CD4-positive, alpha-beta T cell (primary cell): ENCODE measurements at regions not wholly inside any gene's neighbourhood (a gene's known extent, or its start where the extent isn't known, plus 50 kb on each side); places are given as distances from the start of the nearest gene placed in this dataset.

ENCODE experiments used
- ATAC-seq: fragments of 200-7000 bp; cut with Tn5 transposase; one replicate; pipeline ENCODE4 v1.10.0; 2022; ENCODE audit warnings: mild to moderate bottlenecking; ENCODE audit not compliant: poor library complexity
- CTCF ChIA-PET: fragments of 350-600 bp; sonication (Branson Sonifier 250); formaldehyde crosslinking; loops from one replicate; lab custom pipeline; 2021; ENCODE audit warnings: antibody characterized with exemption, inconsistent platforms; lab: Charles Lee
- POLR2A ChIA-PET: fragments of 350-600 bp; sonication (Branson Sonifier 250); formaldehyde crosslinking; loops from one replicate; lab custom pipeline; 2021; ENCODE audit warnings: antibody characterized with exemption, inconsistent platforms; lab: Charles Lee
- DNase-seq, 14 experiments: peaks; one replicate each; pipeline ENCODE4 v3.0.0-alpha.2; 2013 to 2020; ENCODE audit warnings: mixed read lengths in 2 of 14
- H3K27ac ChIP-seq, 2 donors: one replicate each; pipeline versions ENCODE4 v1.5.1 to v1.7.0; 2013; ENCODE audit warnings: low read length in 2 of 2, low read depth in 1 of 2, mild to moderate bottlenecking in 1 of 2
- H3K27me3 ChIP-seq, 2 experiments: 1 replicate in 1 of 2; 2 replicates in 1 of 2; pipeline versions ENCODE4 v1.6.1 to v1.7.0; 2013; ENCODE audit warnings: low read length in 2 of 2, control low read depth in 1 of 2, mild to moderate bottlenecking in 1 of 2, moderate library complexity in 1 of 2; ENCODE audit not compliant: insufficient read depth in 2 of 2, control insufficient read depth in 1 of 2
- H3K36me3 ChIP-seq: one replicate; pipeline ENCODE4 v1.6.1; 2013; ENCODE audit warnings: low read length, control low read depth; ENCODE audit not compliant: insufficient read depth
- H3K4me1 ChIP-seq: one replicate; pipeline ENCODE4 v1.6.1; 2013; ENCODE audit warnings: low read length, control low read depth; ENCODE audit not compliant: insufficient read depth
- H3K4me3 ChIP-seq: one replicate; pipeline ENCODE4 v1.5.1; 2013; ENCODE audit warnings: mild to moderate bottlenecking, low read length, moderate library complexity
- H3K9me3 ChIP-seq, 2 experiments: 1 replicate in 1 of 2; 2 replicates in 1 of 2; pipeline versions ENCODE4 v1.6.1 to v1.7.0; 2013; ENCODE audit warnings: low read length in 2 of 2, mild to moderate bottlenecking in 2 of 2, control low read depth in 1 of 2, moderate library complexity in 1 of 2; ENCODE audit not compliant: control insufficient read depth in 1 of 2, insufficient read depth in 1 of 2
- H3K27ac Mint-ChIP-seq: one replicate; pipeline ENCODE4 v1.8.0; 2020; ENCODE audit warnings: mixed read lengths
- H3K27me3 Mint-ChIP-seq: one replicate; pipeline ENCODE4 v1.8.0; 2021; ENCODE audit warnings: mixed read lengths
- H3K36me3 Mint-ChIP-seq: one replicate; pipeline ENCODE4 v1.8.0; 2021; ENCODE audit warnings: low read depth, mixed read lengths
- H3K4me1 Mint-ChIP-seq: one replicate; pipeline ENCODE4 v1.8.0; 2021; ENCODE audit warnings: low read depth, mixed read lengths
- H3K4me3 Mint-ChIP-seq: one replicate; pipeline ENCODE4 v1.8.0; 2020; ENCODE audit warnings: mild to moderate bottlenecking, mixed read lengths
- H3K9me3 Mint-ChIP-seq: one replicate; pipeline ENCODE4 v1.8.0; 2020; ENCODE audit warnings: mixed read lengths
- intact Hi-C, 2 experiments: fragments of 100-400 bp; cut with DNase I in 1 of 2; cut with micrococcal nuclease in 1 of 2; formaldehyde crosslinking; loops; one replicate each; pipeline versions ENCODE4 v1.15.1 to v1.9.0; 2023 to 2025; cut with DNase I, micrococcal nuclease
- TF ChIP-seq, protein P1 (sequence below): fragments of 200-600 bp; IDR thresholded peaks from one replicate; pipeline ENCODE4 v1.8.0; 2022; ENCODE audit warnings: antibody characterized with exemption, mild to moderate bottlenecking

DNA sequence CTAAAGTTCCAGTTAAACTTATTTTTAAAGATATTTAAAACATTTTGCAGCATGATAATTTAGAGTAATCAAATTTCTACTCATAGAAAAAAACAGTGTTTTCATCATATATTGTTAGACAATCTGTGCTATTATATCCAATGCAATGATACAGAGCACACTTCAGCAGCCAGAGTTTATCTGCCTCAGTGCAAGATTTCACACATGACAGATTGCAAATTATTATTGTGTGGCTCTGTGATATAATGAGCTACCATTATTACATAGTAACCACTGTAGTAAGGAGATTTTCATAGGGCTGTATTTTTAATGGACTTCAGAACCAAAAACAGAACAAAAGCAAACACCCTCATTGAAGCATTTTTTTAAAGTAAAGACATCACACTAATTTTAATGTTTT is 762.4 kb downstream of the DSC3 start:
- ChIA-PET CTCF (no interaction called here), POLR2A (no interaction called here)
- Mint-ChIP-seq H3K36me3 (no peaks in the 10 kb centered on the region), H3K9me3 (peaks cover 2% of the 10 kb centered on the region), H3K4me1 (no peaks in the 10 kb centered on the region), H3K27me3 (no peaks in the 10 kb centered on the region), H3K27ac (no peak overlapping the region), H3K4me3 (no peak overlapping the region)
- no peak overlapping the region for H3K27ac ChIP-seq
- DNase-seq (no peak), ATAC-seq (no peak)
- TF ChIP-seq, protein P1, sequence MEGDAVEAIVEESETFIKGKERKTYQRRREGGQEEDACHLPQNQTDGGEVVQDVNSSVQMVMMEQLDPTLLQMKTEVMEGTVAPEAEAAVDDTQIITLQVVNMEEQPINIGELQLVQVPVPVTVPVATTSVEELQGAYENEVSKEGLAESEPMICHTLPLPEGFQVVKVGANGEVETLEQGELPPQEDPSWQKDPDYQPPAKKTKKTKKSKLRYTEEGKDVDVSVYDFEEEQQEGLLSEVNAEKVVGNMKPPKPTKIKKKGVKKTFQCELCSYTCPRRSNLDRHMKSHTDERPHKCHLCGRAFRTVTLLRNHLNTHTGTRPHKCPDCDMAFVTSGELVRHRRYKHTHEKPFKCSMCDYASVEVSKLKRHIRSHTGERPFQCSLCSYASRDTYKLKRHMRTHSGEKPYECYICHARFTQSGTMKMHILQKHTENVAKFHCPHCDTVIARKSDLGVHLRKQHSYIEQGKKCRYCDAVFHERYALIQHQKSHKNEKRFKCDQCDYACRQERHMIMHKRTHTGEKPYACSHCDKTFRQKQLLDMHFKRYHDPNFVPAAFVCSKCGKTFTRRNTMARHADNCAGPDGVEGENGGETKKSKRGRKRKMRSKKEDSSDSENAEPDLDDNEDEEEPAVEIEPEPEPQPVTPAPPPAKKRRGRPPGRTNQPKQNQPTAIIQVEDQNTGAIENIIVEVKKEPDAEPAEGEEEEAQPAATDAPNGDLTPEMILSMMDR: no peak
- no peaks in the 10 kb centered on the region for H3K27me3 ChIP-seq
- H3K36me3 ChIP-seq: no peaks in the 10 kb centered on the region
- intact Hi-C loops: no loop called here
- H3K9me3 ChIP-seq: no peaks in the 10 kb centered on the region
- no peaks in the 10 kb centered on the region for H3K4me1 ChIP-seq
- H3K4me3 ChIP-seq: no peak overlapping the region

DNA sequence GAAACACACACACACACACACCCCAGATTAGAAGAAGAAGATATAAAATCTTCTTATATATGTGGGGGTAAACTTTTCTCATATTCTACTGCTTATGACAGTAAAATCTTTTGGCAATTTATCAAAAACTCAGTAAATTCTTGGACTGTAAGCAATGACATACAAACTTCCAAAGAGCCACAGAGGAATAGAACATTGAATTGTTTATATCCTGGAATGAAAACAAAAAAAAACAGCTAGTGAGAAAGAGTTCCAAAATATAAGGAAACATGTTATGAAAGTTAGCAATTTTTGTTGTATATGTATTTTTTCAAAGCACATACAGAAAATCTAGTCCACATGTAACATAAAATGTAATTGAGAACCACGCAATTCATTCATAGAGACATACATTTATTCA is 764.9 kb downstream of the DSC3 start:
- H3K36me3 ChIP-seq: no peaks in the 10 kb centered on the region
- Mint-ChIP-seq H3K36me3 (no peaks in the 10 kb centered on the region), H3K4me1 (no peaks in the 10 kb centered on the region), H3K4me3 (no peak overlapping the region), H3K27ac (no peak overlapping the region), H3K9me3 (peaks cover 3% of the 10 kb centered on the region), H3K27me3 (no peaks in the 10 kb centered on the region)
- DNase-seq (no peak), ATAC-seq (no peak)
- no peak overlapping the region for H3K27ac ChIP-seq
- no peaks in the 10 kb centered on the region for H3K27me3 ChIP-seq
- H3K9me3 ChIP-seq: no peaks in the 10 kb centered on the region
- H3K4me1 ChIP-seq: no peaks in the 10 kb centered on the region
- CTCF ChIA-PET: no interaction called here
- TF ChIP-seq, protein P1: no peak
- intact Hi-C loops: no loop called here
- H3K4me3 ChIP-seq: no peak overlapping the region
- POLR2A ChIA-PET: no interaction called here

DNA sequence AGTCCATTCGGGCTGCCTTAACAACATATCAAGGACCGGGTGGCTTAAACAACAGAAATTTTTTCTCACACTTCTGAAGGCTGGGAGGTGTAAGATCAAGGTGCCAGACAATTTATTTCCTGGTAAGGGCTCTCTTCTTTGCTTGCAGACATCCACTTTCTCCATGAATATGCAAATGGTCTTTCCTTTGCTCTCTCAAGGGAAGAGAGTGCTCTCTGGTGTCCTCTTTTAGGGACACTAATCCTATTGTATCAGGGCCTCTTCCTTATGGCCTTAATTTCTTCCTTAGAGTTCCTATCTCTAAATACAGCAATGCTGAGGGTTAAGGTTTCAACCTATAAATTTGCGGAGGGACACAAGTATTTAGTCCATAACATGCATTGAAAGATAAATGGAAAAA is 770.8 kb downstream of the DSC3 start:
- H3K36me3 ChIP-seq: no peaks in the 10 kb centered on the region
- TF ChIP-seq, protein P1: no peak
- Mint-ChIP-seq H3K4me3 (no peak overlapping the region), H3K4me1 (no peaks in the 10 kb centered on the region), H3K9me3 (peaks cover 3% of the 10 kb centered on the region), H3K36me3 (no peaks in the 10 kb centered on the region), H3K27me3 (no peaks in the 10 kb centered on the region), H3K27ac (no peak overlapping the region)
- DNase-seq: no peak
- H3K9me3 ChIP-seq: no peaks in the 10 kb centered on the region
- ChIA-PET POLR2A (no interaction called here), CTCF (no interaction called here)
- no peak overlapping the region for H3K4me3 ChIP-seq
- ATAC-seq: no peak
- intact Hi-C loops: no loop called here
- H3K27me3 ChIP-seq: no peaks in the 10 kb centered on the region
- no peaks in the 10 kb centered on the region for H3K4me1 ChIP-seq
- H3K27ac ChIP-seq: no peak overlapping the region
